ENCODE measurements at regions not wholly inside any gene's neighbourhood (a gene's known extent, or its start where the extent isn't known, plus 50 kb on each side); places are given as distances from the start of the nearest gene placed in this dataset.

- in situ Hi-C loops (cut with MboI; ENCODE audit: low sequenced_read_pairs, unreplicated experiment): no loop called here
- no peak for DNase-seq (ENCODE audit: low spot score)
- TF ChIP-seq, protein P1, sequence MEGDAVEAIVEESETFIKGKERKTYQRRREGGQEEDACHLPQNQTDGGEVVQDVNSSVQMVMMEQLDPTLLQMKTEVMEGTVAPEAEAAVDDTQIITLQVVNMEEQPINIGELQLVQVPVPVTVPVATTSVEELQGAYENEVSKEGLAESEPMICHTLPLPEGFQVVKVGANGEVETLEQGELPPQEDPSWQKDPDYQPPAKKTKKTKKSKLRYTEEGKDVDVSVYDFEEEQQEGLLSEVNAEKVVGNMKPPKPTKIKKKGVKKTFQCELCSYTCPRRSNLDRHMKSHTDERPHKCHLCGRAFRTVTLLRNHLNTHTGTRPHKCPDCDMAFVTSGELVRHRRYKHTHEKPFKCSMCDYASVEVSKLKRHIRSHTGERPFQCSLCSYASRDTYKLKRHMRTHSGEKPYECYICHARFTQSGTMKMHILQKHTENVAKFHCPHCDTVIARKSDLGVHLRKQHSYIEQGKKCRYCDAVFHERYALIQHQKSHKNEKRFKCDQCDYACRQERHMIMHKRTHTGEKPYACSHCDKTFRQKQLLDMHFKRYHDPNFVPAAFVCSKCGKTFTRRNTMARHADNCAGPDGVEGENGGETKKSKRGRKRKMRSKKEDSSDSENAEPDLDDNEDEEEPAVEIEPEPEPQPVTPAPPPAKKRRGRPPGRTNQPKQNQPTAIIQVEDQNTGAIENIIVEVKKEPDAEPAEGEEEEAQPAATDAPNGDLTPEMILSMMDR (IDR thresholded peaks at IDR 0.05; ENCODE audit: borderline replicate concordance, control extremely low read depth, extremely low read depth, insufficient read depth, missing control alignments): no peak
Observed at GRCh38 chr11:92316106-92316809, 91.6 kb downstream of the FAT3 start.

- TF ChIP-seq, protein P1 (IDR thresholded peaks at IDR 0.05; ENCODE audit: borderline replicate concordance, control extremely low read depth, extremely low read depth, insufficient read depth, missing control alignments): no peak
- in situ Hi-C loops (cut with MboI; ENCODE audit: low sequenced_read_pairs, unreplicated experiment): no loop called here
- DNase-seq (ENCODE audit: low spot score): no peak
Observed at GRCh38 chr11:92317222-92317621, 92.6 kb downstream of the FAT3 start.

DNA sequence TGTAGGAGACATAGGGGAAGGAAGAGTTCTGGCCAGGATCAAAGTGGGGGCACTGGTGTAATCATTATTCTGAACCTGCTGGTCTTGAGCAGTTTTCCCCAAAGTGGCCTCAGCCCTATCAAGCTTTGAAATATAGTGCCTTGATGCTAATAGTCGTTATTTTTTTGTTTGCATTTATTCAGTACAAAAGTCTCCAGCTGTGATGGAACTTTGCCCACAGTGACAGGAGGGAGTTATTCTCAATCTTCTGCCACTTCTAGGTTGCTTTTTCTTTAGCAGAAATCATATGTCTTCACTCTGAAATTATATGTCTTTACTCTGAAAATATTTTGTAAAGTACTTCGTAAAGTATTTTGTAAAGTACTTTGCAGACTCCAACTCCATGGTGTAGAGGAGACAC is 93.1 kb downstream of the FAT3 start:
- no peak for DNase-seq (ENCODE audit: low spot score)
- in situ Hi-C loops (cut with MboI; ENCODE audit: low sequenced_read_pairs, unreplicated experiment): no loop called here
- TF ChIP-seq, protein P1 (IDR thresholded peaks at IDR 0.05; ENCODE audit: borderline replicate concordance, control extremely low read depth, extremely low read depth, insufficient read depth, missing control alignments): no peak

DNA sequence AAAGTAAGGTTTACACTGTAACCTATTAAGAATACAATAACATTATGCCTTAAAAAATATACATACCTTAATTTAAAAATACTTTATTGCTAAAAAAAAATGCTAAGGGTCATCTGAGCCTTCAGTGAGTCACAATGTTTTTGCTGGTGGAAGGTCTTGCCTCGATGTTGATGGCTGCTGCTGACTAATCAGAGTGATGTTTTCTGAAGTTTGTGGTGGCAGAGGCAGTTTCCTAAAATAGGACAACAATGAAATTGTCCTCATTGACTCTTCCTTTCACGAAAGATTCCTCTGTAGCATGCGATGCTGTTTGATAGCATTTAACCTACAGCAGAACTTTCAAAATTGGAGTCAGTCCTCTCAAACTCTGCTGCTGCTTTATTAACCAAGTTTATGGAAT is 97.6 kb downstream of the FAT3 start:
- DNase-seq (ENCODE audit: low spot score): no peak
- in situ Hi-C loops (cut with MboI; ENCODE audit: low sequenced_read_pairs, unreplicated experiment): no loop called here
- TF ChIP-seq, protein P1 (IDR thresholded peaks at IDR 0.05; ENCODE audit: borderline replicate concordance, control extremely low read depth, extremely low read depth, insufficient read depth, missing control alignments): no peak

DNA sequence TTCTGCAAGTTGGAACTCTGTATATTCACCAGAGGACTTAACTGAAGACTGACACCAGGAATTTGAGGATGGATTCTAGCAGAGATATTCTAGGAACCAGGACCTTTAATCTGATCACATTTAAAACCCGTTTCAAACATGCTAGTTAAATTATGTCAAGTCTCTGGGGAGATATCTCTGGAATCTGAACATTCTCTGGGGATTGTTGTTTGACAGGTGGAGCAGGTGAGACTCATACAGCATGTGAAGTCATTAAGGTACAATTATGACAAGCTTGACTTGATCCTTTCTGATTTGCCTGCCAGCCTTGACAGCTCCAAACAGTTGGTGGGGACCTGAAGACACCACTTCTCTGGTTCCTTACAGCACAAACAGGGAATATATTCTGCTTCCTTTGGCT is 100.3 kb downstream of the FAT3 start:
- TF ChIP-seq, protein P1 (IDR thresholded peaks at IDR 0.05; ENCODE audit: borderline replicate concordance, control extremely low read depth, extremely low read depth, insufficient read depth, missing control alignments): no peak
- in situ Hi-C loops (cut with MboI; ENCODE audit: low sequenced_read_pairs, unreplicated experiment): no loop called here
- no peak for DNase-seq (ENCODE audit: low spot score)

- in situ Hi-C loops (cut with MboI; ENCODE audit: low sequenced_read_pairs, unreplicated experiment): no loop called here
- TF ChIP-seq, protein P1 (IDR thresholded peaks at IDR 0.05; ENCODE audit: borderline replicate concordance, control extremely low read depth, extremely low read depth, insufficient read depth, missing control alignments): no peak
- DNase-seq (ENCODE audit: low spot score): no peak
Observed at GRCh38 chr11:92325416-92325815, 100.8 kb downstream of the FAT3 start.
